HG03060 (cell line): ENCODE measurements at regions not wholly inside any gene's neighbourhood (a gene's known extent, or its start where the extent isn't known, plus 50 kb on each side); places are given as distances from the start of the nearest gene placed in this dataset.

Source experiments
- ATAC-seq: cut with Tn5 transposase; IDR thresholded peaks from one replicate; pipeline ENCODE4 v1.9.1; 2021; ENCODE audit warnings: low read depth, moderate number of reproducible peaks; ENCODE audit not compliant: unreplicated experiment

GRCh38 chr10:109529258-109529657 is 394.1 kb downstream of the XPNPEP1 start:
- ATAC-seq = no peak

- no peak for ATAC-seq
These were observed 405.6 kb downstream of the XPNPEP1 start for GRCh38 chr10:109517748-109518147.

GRCh38 chr10:109504401-109504800 is 418.9 kb downstream of the XPNPEP1 start:
- ATAC-seq = no peak

GRCh38 chr10:109487691-109488090 is 435.6 kb downstream of the XPNPEP1 start:
- ATAC-seq = no peak

GRCh38 chr10:109480836-109481235 is 442.5 kb downstream of the XPNPEP1 start:
- no peak for ATAC-seq

GRCh38 chr10:109475711-109476421 is 447.4 kb downstream of the XPNPEP1 start:
- no peak for ATAC-seq

- no peak for ATAC-seq
These were observed 448.5 kb downstream of the XPNPEP1 start for GRCh38 chr10:109474812-109475211.

- no peak for ATAC-seq
These were observed 449.1 kb downstream of the XPNPEP1 start for GRCh38 chr10:109474261-109474660.

- no peak for ATAC-seq
These were observed 455.8 kb downstream of the XPNPEP1 start for GRCh38 chr10:109467551-109467950.

GRCh38 chr10:109464949-109465348 is 458.4 kb downstream of the XPNPEP1 start:
- no peak for ATAC-seq

GRCh38 chr10:109457302-109457638 is 466.0 kb downstream of the XPNPEP1 start:
- ATAC-seq = no peak

- no peak for ATAC-seq
These were observed 466.6 kb downstream of the XPNPEP1 start for GRCh38 chr10:109456566-109457301.

- ATAC-seq = no peak
These were observed 468.6 kb downstream of the XPNPEP1 start for GRCh38 chr10:109454691-109455090.

- ATAC-seq = no peak
These were observed 471.4 kb downstream of the XPNPEP1 start for GRCh38 chr10:109451879-109452278.

- ATAC-seq = no peak
These were observed 472.6 kb downstream of the XPNPEP1 start for GRCh38 chr10:109450702-109451101.

- ATAC-seq = no peak
These were observed 489.9 kb downstream of the XPNPEP1 start for GRCh38 chr10:109433434-109433833.

- no peak for ATAC-seq
These were observed 491.0 kb downstream of the XPNPEP1 start for GRCh38 chr10:109432281-109432680.

- ATAC-seq = no peak
These were observed 492.5 kb downstream of the XPNPEP1 start for GRCh38 chr10:109430799-109431198.

- ATAC-seq = no peak
These were observed 493.1 kb downstream of the XPNPEP1 start for GRCh38 chr10:109430043-109430760.

GRCh38 chr10:109428775-109429491 is 494.4 kb downstream of the XPNPEP1 start:
- no peak for ATAC-seq

GRCh38 chr10:109427411-109427810 is 495.9 kb downstream of the XPNPEP1 start:
- no peak for ATAC-seq
